GM12801 (cell line): ENCODE measurements at regions not wholly inside any gene's neighbourhood (a gene's known extent, or its start where the extent isn't known, plus 50 kb on each side); places are given as distances from the start of the nearest gene placed in this dataset.

Experiments
- TF ChIP-seq, protein P1 (sequence below): IDR thresholded peaks from one replicate; pipeline ENCODE4 v1.5.1; 2011; ENCODE audit warnings: control low read depth; ENCODE audit not compliant: insufficient read length; ENCODE audit errors: extremely low read depth

DNA sequence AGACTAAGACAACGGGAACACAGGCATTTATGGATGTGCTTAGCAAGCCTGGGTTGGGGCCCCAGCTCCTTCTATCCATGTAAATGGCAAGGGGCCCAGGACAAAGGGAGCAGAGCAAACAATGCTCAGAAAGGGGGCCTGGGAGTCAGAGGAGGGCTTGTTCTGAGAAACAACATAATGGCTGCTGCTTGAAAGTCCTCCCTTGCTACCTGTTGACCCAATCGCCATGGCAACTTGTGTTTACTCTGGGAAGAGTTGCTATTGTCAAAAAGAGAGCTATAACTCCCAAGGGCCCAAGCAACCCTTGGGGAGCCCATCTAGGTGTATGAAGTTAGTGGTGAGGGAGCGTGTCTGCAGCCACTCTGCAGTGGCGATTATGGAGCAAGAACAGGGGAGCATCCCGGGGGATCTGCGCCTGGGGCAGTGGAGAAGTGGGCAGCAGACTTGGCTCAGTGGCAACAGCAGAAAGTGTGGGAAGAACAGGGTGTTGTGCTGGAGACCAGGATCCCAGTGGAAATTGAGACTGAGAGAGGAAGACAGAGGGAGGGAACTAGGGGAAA is 118.7 kb upstream of the NLRP1 start:
- TF ChIP-seq, protein P1, sequence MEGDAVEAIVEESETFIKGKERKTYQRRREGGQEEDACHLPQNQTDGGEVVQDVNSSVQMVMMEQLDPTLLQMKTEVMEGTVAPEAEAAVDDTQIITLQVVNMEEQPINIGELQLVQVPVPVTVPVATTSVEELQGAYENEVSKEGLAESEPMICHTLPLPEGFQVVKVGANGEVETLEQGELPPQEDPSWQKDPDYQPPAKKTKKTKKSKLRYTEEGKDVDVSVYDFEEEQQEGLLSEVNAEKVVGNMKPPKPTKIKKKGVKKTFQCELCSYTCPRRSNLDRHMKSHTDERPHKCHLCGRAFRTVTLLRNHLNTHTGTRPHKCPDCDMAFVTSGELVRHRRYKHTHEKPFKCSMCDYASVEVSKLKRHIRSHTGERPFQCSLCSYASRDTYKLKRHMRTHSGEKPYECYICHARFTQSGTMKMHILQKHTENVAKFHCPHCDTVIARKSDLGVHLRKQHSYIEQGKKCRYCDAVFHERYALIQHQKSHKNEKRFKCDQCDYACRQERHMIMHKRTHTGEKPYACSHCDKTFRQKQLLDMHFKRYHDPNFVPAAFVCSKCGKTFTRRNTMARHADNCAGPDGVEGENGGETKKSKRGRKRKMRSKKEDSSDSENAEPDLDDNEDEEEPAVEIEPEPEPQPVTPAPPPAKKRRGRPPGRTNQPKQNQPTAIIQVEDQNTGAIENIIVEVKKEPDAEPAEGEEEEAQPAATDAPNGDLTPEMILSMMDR = no peak

DNA sequence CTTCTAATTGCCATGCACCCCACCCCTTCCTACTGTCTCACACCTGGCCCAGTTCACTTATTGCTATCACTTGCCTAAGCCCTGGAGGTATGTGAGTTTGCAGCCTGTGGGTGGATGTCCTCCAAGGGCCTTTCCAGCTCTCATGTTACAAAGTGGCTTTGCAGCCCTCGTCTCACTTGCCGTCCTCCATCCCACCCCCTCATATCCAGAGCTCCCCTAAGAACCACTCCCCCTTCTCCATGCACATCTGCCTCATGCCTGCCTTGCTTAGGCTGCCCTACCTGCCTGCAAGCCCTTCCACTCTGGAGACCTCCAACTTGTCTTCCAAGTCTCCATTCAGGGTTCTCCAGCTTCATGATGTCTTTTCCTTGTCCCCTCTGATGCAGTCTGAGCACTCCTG is 119.4 kb upstream of the NLRP1 start:
- TF ChIP-seq, protein P1 = no peak

DNA sequence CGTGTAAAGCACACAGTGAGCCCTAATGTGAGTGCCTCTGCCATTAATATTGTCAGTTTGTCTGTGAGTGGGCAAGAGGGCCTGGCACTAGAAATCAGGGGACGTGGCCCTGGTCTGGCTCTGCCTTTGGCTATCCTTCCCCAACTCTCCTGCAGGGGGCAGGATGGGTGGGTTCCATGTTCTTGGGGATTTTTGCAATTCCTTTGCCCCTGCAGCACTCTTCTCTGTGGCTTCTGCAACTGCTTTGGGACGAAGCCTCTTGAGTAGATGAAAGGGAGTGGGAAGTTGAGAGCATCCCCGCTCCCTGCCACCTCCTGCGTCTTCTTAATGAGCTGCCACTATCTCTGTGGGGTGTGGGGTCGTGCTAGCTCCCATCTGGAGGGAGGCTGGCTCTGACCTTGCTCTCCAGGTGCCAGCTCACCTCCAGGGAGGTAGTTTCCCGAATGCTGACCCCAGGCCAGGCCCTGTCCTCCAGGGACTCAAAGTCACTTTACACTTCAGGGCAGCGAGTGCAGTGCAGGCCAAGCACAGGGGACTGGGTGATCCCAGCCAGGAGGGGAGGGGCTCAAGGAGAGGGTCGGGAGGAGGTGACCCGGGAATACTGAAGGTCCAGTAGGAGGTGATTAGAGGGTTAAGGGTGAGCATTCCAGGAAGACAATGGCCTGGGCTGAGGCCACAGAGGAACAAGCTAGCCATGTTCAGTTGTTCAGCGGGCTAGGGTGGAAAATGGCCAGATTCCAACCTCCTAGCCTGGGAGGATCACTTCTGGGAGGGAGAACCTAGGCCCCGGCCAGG is 121.0 kb upstream of the NLRP1 start:
- TF ChIP-seq, protein P1 = no peak

DNA sequence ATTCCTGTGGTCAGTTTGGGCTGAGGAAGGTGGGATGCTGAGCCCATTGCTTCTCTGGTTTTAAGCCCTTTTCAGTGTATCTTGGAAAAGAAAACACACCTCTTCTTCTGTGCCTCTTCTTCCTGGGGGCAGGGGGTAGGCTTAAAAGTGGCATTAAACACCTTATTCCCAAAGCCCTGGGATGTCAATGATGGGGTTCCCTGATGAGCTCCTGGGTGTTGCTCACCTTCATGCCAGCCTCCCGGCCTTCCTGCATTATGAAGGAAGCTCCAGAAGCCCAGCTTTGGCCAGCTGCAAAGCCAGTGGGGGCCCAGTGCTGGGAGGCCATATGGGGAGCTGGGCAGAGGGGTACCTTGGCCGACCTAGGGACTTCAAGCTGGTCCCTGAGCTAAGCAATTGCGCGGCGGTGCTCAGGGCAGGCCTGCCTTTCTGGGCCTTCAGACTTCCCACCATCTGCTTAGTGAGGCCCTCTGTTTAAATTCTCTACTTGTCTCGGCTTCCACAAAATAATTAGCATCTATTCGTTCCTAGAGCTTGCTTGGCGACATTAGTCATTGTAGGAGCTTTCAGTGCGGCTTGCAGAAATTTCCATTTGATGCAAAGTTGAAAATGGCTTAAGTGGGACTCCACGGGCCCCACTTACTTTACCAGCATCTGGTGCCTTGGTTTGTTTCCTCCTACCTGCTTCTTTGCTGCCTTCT is 121.7 kb upstream of the NLRP1 start:
- TF ChIP-seq, protein P1 = no peak

DNA sequence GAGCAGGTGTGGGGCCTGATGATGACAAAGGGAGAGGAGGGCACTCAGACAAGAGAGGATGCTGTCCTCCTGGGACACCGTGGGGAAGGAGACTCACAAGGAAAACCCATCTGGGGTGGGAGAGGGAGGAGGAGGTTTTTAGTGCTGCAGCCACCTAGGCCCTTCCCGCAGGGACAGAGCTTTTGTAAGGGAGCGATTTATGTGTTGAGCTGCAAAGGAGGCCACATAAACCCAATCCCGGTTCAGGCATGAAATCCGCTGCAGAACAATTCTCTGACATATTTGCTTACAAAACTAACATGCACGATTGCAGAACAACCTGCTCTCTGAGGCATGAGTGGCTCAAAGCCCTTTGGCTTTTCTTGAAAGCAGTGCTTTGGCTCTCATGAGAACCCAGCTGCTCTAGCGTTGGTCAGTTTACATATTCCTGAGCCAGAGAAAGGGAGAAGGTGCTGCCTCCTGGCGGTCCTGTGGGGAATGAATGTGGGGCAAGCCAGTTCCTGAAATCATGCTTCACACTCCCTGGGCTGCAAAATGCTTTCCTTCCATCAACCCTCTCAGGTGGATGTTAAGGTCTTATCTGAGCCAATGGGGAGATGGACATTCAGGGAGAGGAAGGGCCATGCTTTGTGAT is 122.4 kb upstream of the NLRP1 start:
- TF ChIP-seq, protein P1 = peak; percentile 19

DNA sequence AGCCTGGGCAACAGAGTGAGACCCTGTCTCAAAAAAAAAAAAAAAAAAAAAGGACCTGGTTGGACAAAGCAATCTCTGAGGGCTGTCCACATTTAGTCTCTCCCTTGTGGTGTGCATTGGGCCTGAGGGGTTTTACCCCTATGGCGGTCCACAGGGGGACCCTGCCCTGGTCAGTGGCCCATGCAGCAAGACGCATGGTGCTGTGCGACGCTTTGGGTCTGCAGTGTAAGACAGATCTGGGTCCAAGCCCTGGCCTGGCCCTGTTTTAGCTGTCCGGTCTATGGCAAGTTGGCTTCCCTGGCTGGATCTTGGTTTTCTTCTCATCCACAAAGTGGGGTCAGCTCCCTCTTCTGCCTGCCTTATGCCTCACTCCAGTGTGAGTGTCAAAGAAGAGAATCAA is 123.2 kb upstream of the NLRP1 start:
- TF ChIP-seq, protein P1 = no peak

DNA sequence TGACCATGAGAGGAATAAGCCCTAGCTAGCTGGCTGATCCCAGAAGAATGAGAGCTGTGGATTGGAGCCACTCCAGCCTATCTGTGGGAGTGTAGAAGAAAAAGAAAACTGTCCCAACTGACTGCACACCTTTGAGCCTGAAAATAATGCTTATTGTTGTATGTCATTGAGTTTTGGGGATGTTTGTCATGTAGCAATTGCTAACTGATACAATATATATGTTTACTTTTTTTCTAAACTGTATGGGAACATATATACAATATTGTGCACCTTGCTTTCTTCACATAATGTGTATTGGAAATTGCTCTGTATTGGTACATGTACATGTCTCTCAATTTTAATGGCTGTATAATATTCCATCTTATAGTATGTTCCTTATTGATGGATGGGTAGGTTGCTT is 124.0 kb upstream of the NLRP1 start:
- TF ChIP-seq, protein P1 = no peak
